MCF 10A (cell line): ENCODE measurements at regions not wholly inside any gene's neighbourhood (a gene's known extent, or its start where the extent isn't known, plus 50 kb on each side); places are given as distances from the start of the nearest gene placed in this dataset.

ENCODE experiments used
- BruUV-seq: library from RNA; stranded (reverse); fragments of 400-500 nt; replicated peaks from 2 replicates; lab custom pipeline; 2021; lab: Mats Ljungman, UMichigan
- CTCF ChIA-PET: fragments of 300-600 bp; sonication (Branson Sonifier 250); formaldehyde crosslinking; extraction: SDS; loops from one replicate; lab custom pipeline; 2021; ENCODE audit warnings: antibody characterized with exemption, inconsistent platforms; lab: Yijun Ruan, JAX
- POLR2A ChIA-PET: fragments of 300-600, 350-650 bp; sonication (Branson Sonifier 250); formaldehyde crosslinking; extraction: SDS; loops from one replicate; lab custom pipeline; 2020; ENCODE audit warnings: antibody characterized with exemption, inconsistent platforms; lab: Yijun Ruan, JAX
- DNase-seq: peaks from one replicate; pipeline ENCODE4 v3.0.0-alpha.2; 2018; ENCODE audit not compliant: unreplicated experiment
- H3K27ac Mint-ChIP-seq: one replicate; pipeline ENCODE4 v1.8.0; 2022; ENCODE audit warnings: mild to moderate bottlenecking, low read depth, mixed read lengths; ENCODE audit not compliant: unreplicated experiment
- H3K27me3 Mint-ChIP-seq: one replicate; pipeline ENCODE4 v1.8.0; 2022; ENCODE audit warnings: mixed read lengths; ENCODE audit not compliant: insufficient read depth, unreplicated experiment
- H3K36me3 Mint-ChIP-seq: one replicate; pipeline ENCODE4 v1.8.0; 2022; ENCODE audit warnings: mild to moderate bottlenecking, moderate library complexity, mixed read lengths; ENCODE audit not compliant: insufficient read depth, unreplicated experiment
- H3K4me1 Mint-ChIP-seq: one replicate; pipeline ENCODE4 v1.8.0; 2022; ENCODE audit warnings: mixed read lengths; ENCODE audit not compliant: insufficient read depth, unreplicated experiment
- H3K4me3 Mint-ChIP-seq: one replicate; pipeline ENCODE4 v1.8.0; 2022; ENCODE audit warnings: mild to moderate bottlenecking, moderate library complexity, mixed read lengths; ENCODE audit not compliant: unreplicated experiment
- H3K9me3 Mint-ChIP-seq: one replicate; pipeline ENCODE4 v1.8.0; 2022; ENCODE audit warnings: mixed read lengths; ENCODE audit not compliant: unreplicated experiment
- CTCF ChIP-seq: fragments of 200-600 bp; IDR thresholded peaks from one replicate; pipeline ENCODE4 v1.8.0; 2022; ENCODE audit warnings: antibody characterized with exemption, mild to moderate bottlenecking; ENCODE audit not compliant: unreplicated experiment
- intact Hi-C: fragments of 100-400 bp; cut with micrococcal nuclease; formaldehyde crosslinking; loops from 2 replicates; pipeline ENCODE4 v1.14.1; 2022

DNA sequence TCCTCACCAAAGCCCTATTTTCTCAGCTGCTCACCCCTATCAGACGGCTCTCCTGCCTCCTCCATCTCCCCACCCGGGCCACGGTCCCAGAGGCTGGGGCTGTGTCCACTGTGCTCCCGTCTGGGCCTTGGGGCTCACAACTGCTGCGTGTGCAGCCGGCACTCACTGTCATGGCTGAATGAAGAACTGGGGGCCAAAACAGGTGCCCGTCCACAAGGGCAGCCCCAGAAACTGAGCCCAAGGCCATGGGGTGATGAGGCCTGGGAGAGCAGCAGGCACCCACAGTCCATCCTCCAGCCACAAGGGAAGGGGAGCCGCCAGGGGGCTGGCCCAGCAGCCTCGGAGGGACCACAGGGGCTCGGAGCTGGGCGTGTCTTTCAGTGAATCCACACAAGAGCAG, 159.5 kb downstream of the DLL1 start:
- Mint-ChIP-seq H3K4me1 (peaks cover 8% of the 10 kb centered on the region), H3K36me3 (no peaks in the 10 kb centered on the region), H3K27ac (no peak overlapping the region), H3K9me3 (no peaks in the 10 kb centered on the region), H3K4me3 (no peak overlapping the region), H3K27me3 (no peaks in the 10 kb centered on the region)
- TF ChIP-seq CTCF: no peak
- CTCF ChIA-PET: no interaction called here
- POLR2A ChIA-PET: no interaction called here
- BruUV-seq: no TSS peak
- intact Hi-C loops: no loop called here
- no peak for DNase-seq

DNA sequence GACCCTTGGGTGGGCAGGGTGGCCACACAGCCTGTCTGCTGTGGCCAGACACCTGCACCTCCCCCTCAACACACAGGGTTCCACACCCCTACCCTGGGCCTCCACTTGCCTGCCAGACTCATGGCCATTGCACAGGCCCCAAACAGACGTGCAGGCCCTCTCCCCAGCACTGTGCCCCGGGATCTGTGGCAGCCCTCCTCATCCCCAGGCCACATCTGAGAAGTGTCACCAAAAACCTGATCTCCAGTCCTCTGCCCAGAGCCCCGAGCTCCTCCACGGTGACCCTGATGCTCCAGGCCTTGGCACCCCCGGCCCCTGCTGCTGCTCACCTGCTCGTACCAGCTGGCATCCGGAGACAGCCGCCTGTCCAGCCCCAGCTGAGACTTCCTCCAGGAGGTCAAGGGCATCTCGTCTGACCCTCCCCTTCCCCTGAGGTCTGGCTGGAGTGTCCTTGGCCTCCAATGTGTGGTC, 160.1 kb downstream of the DLL1 start:
- BruUV-seq: no TSS peak
- DNase-seq: no peak
- Mint-ChIP-seq H3K36me3 (no peaks in the 10 kb centered on the region), H3K27ac (no peak overlapping the region), H3K9me3 (no peaks in the 10 kb centered on the region), H3K4me3 (no peak overlapping the region), H3K27me3 (no peaks in the 10 kb centered on the region), H3K4me1 (peaks cover 8% of the 10 kb centered on the region)
- POLR2A ChIA-PET: no interaction called here
- intact Hi-C loops: no loop called here
- CTCF ChIA-PET: no interaction called here
- TF ChIP-seq CTCF: no peak

DNA sequence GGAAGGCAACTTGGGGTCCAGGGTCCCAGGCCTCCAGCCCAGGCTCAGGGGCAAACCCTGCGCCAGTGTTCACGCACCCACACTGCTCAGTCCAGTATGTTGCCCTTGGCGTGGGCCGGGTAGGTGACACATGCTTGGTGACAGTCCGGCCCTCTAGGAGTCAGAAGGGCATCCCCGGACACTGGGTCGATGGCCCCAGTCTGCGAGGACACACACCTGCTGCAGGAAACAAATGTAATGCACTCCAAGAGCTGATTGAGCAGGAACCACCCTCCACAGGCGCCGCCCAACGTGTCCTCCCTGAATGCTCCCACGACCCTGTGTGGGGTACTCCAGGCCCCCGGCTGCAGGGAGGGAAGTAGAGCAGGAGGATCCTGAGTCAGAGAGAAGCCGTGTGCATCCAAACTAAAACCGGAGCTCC, 160.7 kb downstream of the DLL1 start:
- H3K9me3 Mint-ChIP-seq: no peaks in the 10 kb centered on the region
- TF ChIP-seq CTCF: no peak
- ChIA-PET POLR2A (interaction anchor here (0.7 kb wide), 1 partner anchor 49 kb away, joined by 4 read pairs; no protein-coding TSS in a partner anchor), CTCF (interaction anchor here (0.8 kb wide), 1 partner anchor 17 kb away, joined by 3 read pairs; no protein-coding TSS in a partner anchor)
- H3K27me3 Mint-ChIP-seq: no peaks in the 10 kb centered on the region
- H3K4me1 Mint-ChIP-seq: peaks cover 8% of the 10 kb centered on the region
- BruUV-seq: no TSS peak
- no peak overlapping the region for H3K27ac Mint-ChIP-seq
- no peak for DNase-seq
- H3K4me3 Mint-ChIP-seq: no peak overlapping the region
- intact Hi-C loops: no loop called here
- no peaks in the 10 kb centered on the region for H3K36me3 Mint-ChIP-seq

DNA sequence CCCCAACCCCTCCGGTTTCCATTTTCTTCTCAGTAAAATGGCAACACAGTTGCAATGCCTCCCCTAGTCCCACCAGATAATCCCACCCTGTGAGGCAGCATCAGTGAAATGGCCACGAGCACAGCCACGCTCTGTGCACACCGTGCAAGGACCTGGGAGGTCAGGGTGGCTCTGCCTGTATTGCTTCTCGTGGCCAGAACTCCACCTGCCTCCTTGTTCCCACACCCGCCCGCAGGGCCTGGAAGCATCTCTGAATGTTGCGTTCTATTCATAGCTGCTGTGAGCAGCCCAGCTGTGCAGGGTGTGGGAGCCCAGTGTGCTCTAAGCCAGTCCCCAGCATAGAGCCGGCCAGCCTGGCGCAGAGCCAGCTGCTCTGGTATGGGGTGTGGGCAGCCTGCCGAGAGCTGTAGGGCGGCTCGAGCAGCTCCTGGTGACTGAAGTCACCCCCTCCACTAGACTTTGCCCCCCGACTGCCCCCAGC, 161.1 kb downstream of the DLL1 start:
- TF ChIP-seq CTCF: no peak
- no TSS peak for BruUV-seq
- Mint-ChIP-seq H3K4me1 (peaks cover 13% of the 10 kb centered on the region), H3K27me3 (no peaks in the 10 kb centered on the region), H3K9me3 (no peaks in the 10 kb centered on the region), H3K36me3 (no peaks in the 10 kb centered on the region), H3K4me3 (no peak overlapping the region), H3K27ac (no peak overlapping the region)
- POLR2A ChIA-PET: interaction anchor here (0.7 kb wide), 1 partner anchor 50 kb away, joined by 4 read pairs; no protein-coding TSS in a partner anchor
- peak; percentile 68 for DNase-seq
- CTCF ChIA-PET: interaction anchor here (0.8 kb wide), 1 partner anchor 18 kb away, joined by 3 read pairs; no protein-coding TSS in a partner anchor
- intact Hi-C loops: no loop called here
